ENCODE measurements at regions not wholly inside any gene's neighbourhood (a gene's known extent, or its start where the extent isn't known, plus 50 kb on each side); places are given as distances from the start of the nearest gene placed in this dataset.

GRCh38 chr15:53160092-53160704 lies 370.1 kb upstream of the ONECUT1 start (continued):
- TF ChIP-seq ZBTB33 (IDR thresholded peaks at IDR 0.05; ENCODE audit: borderline replicate concordance, low read depth) (no peak), YY1 (IDR thresholded peaks at IDR 0.05; ENCODE audit: low read depth) (no peak), TEAD4 (IDR thresholded peaks at IDR 0.05; ENCODE audit: borderline replicate concordance, insufficient read depth) (no peak), NRF1 (IDR thresholded peaks at IDR 0.05; ENCODE audit: low read depth, low read length) (no peak), MXI1 (IDR thresholded peaks at IDR 0.05; ENCODE audit: low read depth, low read length) (no peak), SMC3 (IDR thresholded peaks at IDR 0.05; ENCODE audit: low read depth, low read length) (no peak), EZH2phosphoT487 (IDR thresholded peaks at IDR 0.05; ENCODE audit: borderline replicate concordance, low read depth) (no peak), GABPA (IDR thresholded peaks at IDR 0.05; ENCODE audit: low read depth) (no peak), MEF2A (IDR thresholded peaks at IDR 0.05; ENCODE audit: borderline replicate concordance, low read depth) (no peak), EP300 (IDR thresholded peaks at IDR 0.05; ENCODE audit: borderline replicate concordance in 1 of 2, low read depth in 1 of 2, low read length in 1 of 2) (no peak), FOXJ3 (CRISPR knock-in tag; IDR thresholded peaks at IDR 0.05) (no peak), CTCF (IDR thresholded peaks at IDR 0.05) (no peak), TAF1 (IDR thresholded peaks at IDR 0.05; ENCODE audit: borderline replicate concordance, low read depth, low read length) (no peak)

GRCh38 chr15:53159458-53159857 lies 369.3 kb upstream of the ONECUT1 start:
- ChIA-PET POLR2A (no interaction called here), CTCF (no interaction called here)
- H3K4me3 ChIP-seq (ENCODE audit: low read depth in 2 of 2, low read length in 1 of 2) = no peak overlapping the region
- no peaks in the 10 kb centered on the region for H3F3A ChIP-seq (replicated peaks; ENCODE audit: insufficient read depth)
- no peak overlapping the region for H3K4me2 ChIP-seq
- H3K27me3 ChIP-seq (ENCODE audit: insufficient read depth) = no peaks in the 10 kb centered on the region
- H3K36me3 ChIP-seq (replicated peaks in 1 of 2; ENCODE audit: control insufficient read depth in 1 of 2, insufficient read depth in 2 of 2, low read length in 1 of 2) = no peaks in the 10 kb centered on the region
- no peak for DNase-seq
- H2AFZ ChIP-seq (ENCODE audit: low read depth) = no peak overlapping the region
- H3K9me2 ChIP-seq = no peaks in the 10 kb centered on the region
- no peaks in the 10 kb centered on the region for H3K79me2 ChIP-seq (ENCODE audit: insufficient read depth)
- H3K9ac ChIP-seq = no peak overlapping the region
- no peak for TF ChIP-seq JUND (IDR thresholded peaks at IDR 0.05)
- no peak for TF ChIP-seq RCOR1 (IDR thresholded peaks at IDR 0.05; ENCODE audit: low read length)
- no peak for TF ChIP-seq CTCF (IDR thresholded peaks at IDR 0.05)
- no peak for TF ChIP-seq FOXM1 (IDR thresholded peaks at IDR 0.05; ENCODE audit: low read depth)
- TF ChIP-seq RFX5 (IDR thresholded peaks at IDR 0.05; ENCODE audit: low read length) = no peak
- no peak for TF ChIP-seq MAX (IDR thresholded peaks at IDR 0.05; ENCODE audit: low read depth)
- no peak overlapping the region for H3K27ac ChIP-seq (ENCODE audit: low read depth in 2 of 2, low read length in 1 of 2)
- H3K9me3 ChIP-seq = no peaks in the 10 kb centered on the region
- no peaks in the 10 kb centered on the region for H4K20me1 ChIP-seq (ENCODE audit: insufficient read depth)
- H3K4me1 ChIP-seq (ENCODE audit: control insufficient read depth in 1 of 2, insufficient read depth in 2 of 2, low read depth in 1 of 2, low read length in 1 of 2) = no peaks in the 10 kb centered on the region; a peak in 1 of 4 replicates

All from SK-N-SH (cell line).